Natural killer cell (primary cell): ENCODE measurements at regions not wholly inside any gene's neighbourhood (a gene's known extent, or its start where the extent isn't known, plus 50 kb on each side); places are given as distances from the start of the nearest gene placed in this dataset.

Experiments
- ATAC-seq, 3 donors: fragments of 150-1000 bp in 2 of 3; fragments of 200-7000 bp in 1 of 3; cut with Tn5 transposase; 1 replicate in 1 of 3; 2 replicates in 2 of 3; pipeline ENCODE4 v1.10.0; 2021; ENCODE audit warnings: mild to moderate bottlenecking in 2 of 3, moderate library complexity in 2 of 3
- DNase-seq, 2 donors: peaks; one replicate each; pipeline versions ENCODE4 v3.0.0 to v3.0.0-alpha.2; 2013 to 2021; ENCODE audit warnings: mixed read lengths in 1 of 2
- H3K27ac ChIP-seq: one replicate; pipeline ENCODE4 v1.5.1; 2013; ENCODE audit warnings: mild to moderate bottlenecking, low read length
- H3K27me3 ChIP-seq: one replicate; pipeline ENCODE4 v1.6.1; 2013; ENCODE audit warnings: low read length; ENCODE audit not compliant: control insufficient read depth, insufficient read depth
- H3K36me3 ChIP-seq: one replicate; pipeline ENCODE4 v1.6.1; 2013; ENCODE audit warnings: low read length; ENCODE audit not compliant: control insufficient read depth, insufficient read depth
- H3K4me1 ChIP-seq: one replicate; pipeline ENCODE4 v1.6.1; 2013; ENCODE audit warnings: low read length; ENCODE audit not compliant: control insufficient read depth, insufficient read depth
- H3K4me3 ChIP-seq: one replicate; pipeline ENCODE4 v1.5.1; 2013; ENCODE audit warnings: low read length
- H3K9me3 ChIP-seq: one replicate; pipeline ENCODE4 v1.6.1; 2013; ENCODE audit warnings: low read length; ENCODE audit not compliant: control insufficient read depth, insufficient read depth
- H3K27ac Mint-ChIP-seq, 2 donors: one replicate each; pipeline ENCODE4 v1.8.0; 2022; ENCODE audit warnings: mild to moderate bottlenecking in 2 of 2, mixed read lengths in 2 of 2, moderate library complexity in 1 of 2
- H3K27me3 Mint-ChIP-seq, 2 donors: one replicate each; pipeline ENCODE4 v1.8.0; 2022; ENCODE audit warnings: low read depth in 2 of 2, mixed read lengths in 2 of 2
- H3K36me3 Mint-ChIP-seq: one replicate; pipeline ENCODE4 v1.8.0; 2022; ENCODE audit warnings: mixed read lengths
- H3K4me1 Mint-ChIP-seq, 2 donors: one replicate each; pipeline ENCODE4 v1.8.0; 2022; ENCODE audit warnings: mixed read lengths in 2 of 2
- H3K4me3 Mint-ChIP-seq: one replicate; pipeline ENCODE4 v1.8.0; 2022; ENCODE audit warnings: mild to moderate bottlenecking, moderate library complexity, mixed read lengths
- H3K9me3 Mint-ChIP-seq, 2 donors: one replicate each; pipeline ENCODE4 v1.8.0; 2022; ENCODE audit warnings: mixed read lengths in 2 of 2
- CTCF ChIP-seq: fragments of 200-600 bp; IDR thresholded peaks from one replicate; pipeline ENCODE4 v1.8.0; 2022; ENCODE audit warnings: antibody characterized with exemption
- WGBS: methylation state at CpG from one replicate; pipeline ENCODE4 v1.1.7; 2013; ENCODE audit warnings: missing lambda C conversion rate; ENCODE audit not compliant: insufficient coverage; 5-methylcytosine and 5-hydroxymethylcytosine counted together
- intact Hi-C: fragments of 100-400 bp; cut with micrococcal nuclease; formaldehyde crosslinking; loops from one replicate; pipeline ENCODE4 v1.14.2; 2022

- H3K27me3 ChIP-seq: no peaks in the 10 kb centered on the region
These were observed 142.8 kb upstream of the PRDX4 start for GRCh38 chrX:23524467-23524866.

GRCh38 chrX:23525531-23525930 lies 141.8 kb upstream of the PRDX4 start:
- Mint-ChIP-seq H3K4me1 (no peaks in the 10 kb centered on the region), H3K4me3 (no peak overlapping the region), H3K9me3 (no peaks in the 10 kb centered on the region), H3K27me3 (peaks cover 3 to 19% of the 10 kb centered on the region in 2 donors), H3K36me3 (no peaks in the 10 kb centered on the region), H3K27ac (no peak overlapping the region)
- ATAC-seq (no peak), DNase-seq (no peak)
- no peaks in the 10 kb centered on the region for H3K4me1 ChIP-seq
- H3K27ac ChIP-seq: no peak overlapping the region
- H3K27me3 ChIP-seq: no peaks in the 10 kb centered on the region
- H3K36me3 ChIP-seq: no peaks in the 10 kb centered on the region
- no peaks in the 10 kb centered on the region for H3K9me3 ChIP-seq
- no peak for TF ChIP-seq CTCF
- intact Hi-C loops: no loop called here
- H3K4me3 ChIP-seq: no peak overlapping the region
- 64% methylated on average over 1 of the region's 1 CpG for WGBS

More at GRCh38 chrX:23524467-23524866, 142.8 kb upstream of the PRDX4 start:
- Mint-ChIP-seq H3K9me3 (no peaks in the 10 kb centered on the region), H3K4me3 (no peak overlapping the region), H3K36me3 (no peaks in the 10 kb centered on the region), H3K27ac (no peak overlapping the region), H3K4me1 (no peaks in the 10 kb centered on the region), H3K27me3 (peaks cover 3 to 17% of the 10 kb centered on the region in 2 donors)
- no peaks in the 10 kb centered on the region for H3K36me3 ChIP-seq
- no peak overlapping the region for H3K27ac ChIP-seq
- DNase-seq (no peak), ATAC-seq (no peak)
- H3K4me3 ChIP-seq: no peak overlapping the region
- no peak for TF ChIP-seq CTCF
- H3K9me3 ChIP-seq: no peaks in the 10 kb centered on the region
- WGBS: 98% methylated on average over 4 of the region's 5 CpGs
- intact Hi-C loops: no loop called here
- no peaks in the 10 kb centered on the region for H3K4me1 ChIP-seq

- DNase-seq: no peak
- Histone ChIP-seq H3K27me3 (no peaks in the 10 kb centered on the region), H3K4me1 (no peaks in the 10 kb centered on the region), H3K4me3 (no peak overlapping the region), H3K27ac (no peak overlapping the region), H3K9me3 (no peaks in the 10 kb centered on the region), H3K36me3 (no peaks in the 10 kb centered on the region)
- H3K27ac Mint-ChIP-seq: no peak overlapping the region
- no peak for TF ChIP-seq CTCF
- peaks cover 0 to 3% of the 10 kb centered on the region in 2 donors for H3K27me3 Mint-ChIP-seq
- no peaks in the 10 kb centered on the region for H3K4me1 Mint-ChIP-seq
- intact Hi-C loops: no loop called here
- no peaks in the 10 kb centered on the region for H3K36me3 Mint-ChIP-seq
- ATAC-seq: no peak
- H3K9me3 Mint-ChIP-seq: no peaks in the 10 kb centered on the region
- no peak overlapping the region for H3K4me3 Mint-ChIP-seq
- WGBS: 90% methylated on average over 7 of the region's 9 CpGs
These were observed 126.8 kb upstream of the PRDX4 start for GRCh38 chrX:23540532-23540931.

GRCh38 chrX:23548164-23548563 lies 119.1 kb upstream of the PRDX4 start:
- Mint-ChIP-seq H3K4me1 (no peaks in the 10 kb centered on the region), H3K27ac (no peak overlapping the region), H3K4me3 (no peak overlapping the region), H3K9me3 (no peaks in the 10 kb centered on the region), H3K27me3 (peaks cover 6 to 8% of the 10 kb centered on the region in 2 donors), H3K36me3 (no peaks in the 10 kb centered on the region)
- intact Hi-C loops: no loop called here
- no peak overlapping the region for H3K27ac ChIP-seq
- no peaks in the 10 kb centered on the region for H3K4me1 ChIP-seq
- no peaks in the 10 kb centered on the region for H3K36me3 ChIP-seq
- no peaks in the 10 kb centered on the region for H3K9me3 ChIP-seq
- ATAC-seq: no peak
- H3K4me3 ChIP-seq: no peak overlapping the region
- WGBS: 94% methylated on average over 4 of the region's 5 CpGs
- H3K27me3 ChIP-seq: no peaks in the 10 kb centered on the region
- DNase-seq: no peak
- no peak for TF ChIP-seq CTCF
